ENCODE measurements at regions not wholly inside any gene's neighbourhood (a gene's known extent, or its start where the extent isn't known, plus 50 kb on each side); places are given as distances from the start of the nearest gene placed in this dataset.
"Not testable (repeated sequence)": the region's sequence is repeated elsewhere in the genome, so short reads cannot be mapped to it uniquely, and the experiment has no call there.

- TF ChIP-seq POLR2A, CTCF (IDR thresholded peaks at IDR 0.05): not testable (repeated sequence)
Observed at GRCh38 chr1:149355748-149356147, 119.1 kb upstream of the NBPF19 start.

Measured in ovary (tissue), 3 donors.